ENCODE measurements at regions not wholly inside any gene's neighbourhood (a gene's known extent, or its start where the extent isn't known, plus 50 kb on each side); places are given as distances from the start of the nearest gene placed in this dataset.

- peak; percentile 31 for DNase-seq
Observed at GRCh38 chr1:199723250-199723956, 304.1 kb upstream of the NR5A2 start.

GRCh38 chr1:199724049-199724448 lies 303.5 kb upstream of the NR5A2 start:
- no peak for DNase-seq

DNA sequence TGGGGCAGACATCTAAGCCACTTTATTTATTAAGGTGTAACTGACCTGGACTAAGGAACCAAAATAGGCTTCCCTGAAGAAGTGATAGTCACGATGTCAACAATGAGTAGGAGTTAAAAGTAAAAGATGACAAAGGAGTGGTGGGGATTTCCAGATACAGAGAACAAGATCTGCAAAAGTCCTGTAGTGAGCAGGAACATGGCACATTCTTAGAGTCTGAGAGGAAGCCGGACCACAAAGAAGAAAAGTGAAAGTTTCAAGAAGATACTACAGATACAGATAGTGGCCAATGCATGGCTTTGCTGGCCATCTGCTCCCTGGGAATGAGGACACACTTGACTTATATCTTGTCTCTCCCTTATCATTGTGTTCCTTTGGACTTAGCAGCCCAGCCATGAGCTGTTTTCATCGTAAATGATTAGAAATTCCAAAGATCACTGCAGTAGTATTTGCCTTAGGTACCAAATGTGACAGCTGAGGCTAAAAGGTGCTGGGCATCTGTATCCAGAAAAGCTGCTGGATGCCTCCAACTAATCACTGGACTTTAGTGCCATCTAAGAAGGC lies 302.4 kb upstream of the NR5A2 start:
- no peak for DNase-seq

- DNase-seq = no peak
Observed at GRCh38 chr1:199727682-199728081, 299.8 kb upstream of the NR5A2 start.

GRCh38 chr1:199728345-199728744 lies 299.2 kb upstream of the NR5A2 start:
- no peak for DNase-seq

DNA sequence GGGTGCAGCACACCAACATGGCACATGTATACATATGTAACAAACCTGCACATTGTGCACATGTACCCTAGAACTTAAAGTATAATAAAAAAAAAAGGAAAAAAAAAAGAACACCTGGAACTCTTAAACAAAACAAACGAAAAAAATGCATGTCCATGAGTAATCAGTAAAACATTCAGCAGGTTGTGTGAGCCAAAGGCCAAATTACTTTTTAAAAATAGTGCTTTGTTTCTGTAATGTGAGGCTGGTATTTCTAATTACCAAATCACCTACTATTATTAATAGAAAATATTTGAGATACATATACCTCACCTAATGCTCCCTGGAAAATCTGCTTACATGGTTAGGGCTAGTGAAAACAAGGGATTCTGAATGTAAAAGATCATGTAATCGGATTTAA lies 294.4 kb upstream of the NR5A2 start:
- peak; percentile 7 for DNase-seq

- DNase-seq = no peak
Observed at GRCh38 chr1:199734186-199734585, 293.3 kb upstream of the NR5A2 start.

- DNase-seq = no peak
Observed at GRCh38 chr1:199735660-199736059, 291.9 kb upstream of the NR5A2 start.

DNA sequence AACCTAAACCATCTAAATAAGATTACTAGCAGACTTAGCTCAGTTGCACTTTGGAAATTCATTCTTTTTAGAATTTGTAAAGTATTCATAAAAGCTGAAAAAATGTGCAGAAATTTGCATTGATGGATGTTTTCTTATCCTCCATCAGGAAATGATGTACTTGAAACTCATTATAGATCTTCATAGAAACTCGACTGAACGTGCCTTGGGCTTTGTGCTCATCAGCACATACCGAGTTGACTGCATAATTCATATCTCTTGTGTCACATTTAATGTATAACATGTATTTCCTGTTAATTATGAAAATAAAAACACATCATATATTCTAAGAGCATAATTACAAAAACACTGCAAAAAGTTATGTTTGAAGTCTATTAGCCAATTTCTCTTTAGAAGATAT lies 290.9 kb upstream of the NR5A2 start:
- DNase-seq = no peak

DNA sequence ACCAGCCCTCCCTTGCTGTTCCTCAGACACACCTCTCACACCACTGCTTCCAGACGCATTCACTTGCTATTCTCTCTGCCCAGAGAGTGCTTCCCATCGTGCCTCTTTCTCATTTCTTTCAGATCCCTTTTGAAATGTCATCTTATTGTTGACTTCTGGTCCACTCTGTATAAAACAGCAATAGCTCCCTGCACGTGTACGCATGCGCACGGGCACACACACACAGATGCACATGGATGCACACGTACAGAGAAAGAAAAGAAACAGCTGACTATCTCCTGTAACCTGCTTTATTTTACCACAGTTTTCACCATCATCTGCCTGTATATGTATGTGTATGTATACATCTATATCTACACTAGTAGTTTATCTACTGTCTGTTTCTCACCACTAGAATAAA lies 285.9 kb upstream of the NR5A2 start:
- no peak for DNase-seq

DNA sequence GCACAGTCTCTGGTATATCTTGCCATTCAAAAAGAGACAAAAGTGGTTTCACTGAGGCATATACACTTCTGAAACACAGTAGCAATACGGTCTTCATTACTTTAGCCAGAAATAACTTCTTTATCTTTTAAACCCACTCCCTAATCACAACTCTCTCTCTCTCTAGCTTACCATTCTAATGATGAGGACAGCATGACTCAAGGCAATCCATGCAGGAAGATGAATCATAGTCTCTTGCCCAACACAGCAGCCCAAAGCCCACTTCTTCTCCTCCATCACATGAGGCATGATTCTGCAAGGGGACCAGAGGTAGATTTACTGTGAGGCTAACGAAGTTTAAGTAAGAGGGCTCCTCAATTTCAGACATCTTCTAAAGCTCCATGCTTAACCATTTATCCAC lies 285.0 kb upstream of the NR5A2 start:
- DNase-seq = peak; percentile 93

DNA sequence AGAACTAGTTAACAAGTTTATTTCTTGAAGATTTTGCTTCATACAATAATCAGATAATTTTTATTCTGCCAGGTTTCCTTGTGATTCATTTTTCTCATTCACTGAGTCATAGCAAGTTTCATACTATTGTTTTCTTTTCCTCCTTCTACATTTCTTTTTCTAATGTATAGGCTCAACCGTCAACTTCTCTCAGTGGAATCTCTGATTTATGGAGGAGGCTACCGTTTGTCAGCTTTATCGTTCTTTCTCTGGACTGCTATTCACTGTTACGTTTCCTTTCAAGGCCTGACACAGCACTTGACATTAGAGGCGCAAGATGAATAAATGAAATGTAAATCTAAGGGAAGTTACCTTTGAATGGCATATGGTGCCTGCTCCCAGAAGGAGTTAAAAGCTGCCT lies 284.3 kb upstream of the NR5A2 start:
- DNase-seq = peak; percentile 64

DNA sequence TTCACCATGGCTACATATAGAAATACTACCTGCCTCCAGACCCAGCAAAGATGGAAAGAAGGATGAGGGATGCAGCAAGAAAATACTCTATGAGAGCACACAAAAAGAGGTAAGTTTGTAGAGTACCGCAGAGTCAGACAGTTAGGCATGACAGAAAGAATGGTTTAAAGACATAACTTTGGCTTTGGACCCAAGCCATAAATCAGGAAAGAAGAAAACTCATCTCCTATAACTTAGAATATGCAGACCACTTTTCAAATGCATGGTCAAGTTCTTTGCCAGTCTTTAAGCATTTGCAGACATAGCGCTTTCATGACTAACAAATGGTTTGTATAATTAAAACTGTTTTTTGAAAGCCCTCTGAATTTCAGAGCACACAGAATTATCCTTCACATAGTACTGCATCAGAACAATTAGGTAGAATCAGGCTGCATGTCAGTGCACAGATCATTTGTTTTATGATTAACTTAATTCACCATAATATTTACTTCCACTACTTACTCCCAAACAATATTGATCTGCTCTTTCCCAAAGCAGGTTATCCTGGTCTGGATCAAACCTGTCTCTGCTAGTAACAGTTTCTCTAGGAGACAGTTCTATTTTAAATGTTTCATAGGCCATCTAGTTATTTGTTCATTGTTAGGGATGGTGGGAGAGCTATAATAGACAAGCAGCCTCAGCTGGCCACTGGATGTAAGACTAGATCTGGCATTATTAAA lies 280.7 kb upstream of the NR5A2 start:
- peak; percentile 27 for DNase-seq

GRCh38 chr1:199747984-199748383 lies 279.5 kb upstream of the NR5A2 start:
- no peak for DNase-seq

GRCh38 chr1:199751506-199751905 lies 276.0 kb upstream of the NR5A2 start:
- DNase-seq = no peak

- DNase-seq = no peak
Observed at GRCh38 chr1:199751962-199752687, 275.4 kb upstream of the NR5A2 start.

GRCh38 chr1:199752688-199753027 lies 274.9 kb upstream of the NR5A2 start:
- DNase-seq = no peak

DNA sequence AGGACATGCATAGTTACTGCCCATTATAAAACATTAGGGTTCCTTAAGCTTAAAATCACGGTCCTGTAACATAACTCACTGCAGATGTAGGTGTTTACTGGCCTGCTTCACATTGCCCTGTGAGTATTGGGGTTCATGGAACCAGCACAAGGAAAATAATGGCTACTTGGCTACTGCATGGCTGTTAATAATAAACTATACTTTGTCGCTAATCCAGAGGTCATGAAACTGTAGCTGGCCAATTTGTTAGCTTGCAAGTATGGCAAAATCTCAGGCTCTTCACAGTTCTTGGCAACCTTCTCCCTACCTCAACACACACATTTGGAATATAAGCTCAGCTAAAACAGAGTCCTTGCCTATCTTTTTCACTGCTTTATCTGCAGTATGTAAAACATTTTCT lies 274.0 kb upstream of the NR5A2 start:
- DNase-seq = no peak

GRCh38 chr1:199756066-199756465 lies 271.4 kb upstream of the NR5A2 start:
- DNase-seq = no peak

GRCh38 chr1:199758626-199759255 lies 268.8 kb upstream of the NR5A2 start:
- no peak for DNase-seq

GRCh38 chr1:199759268-199759730 lies 268.2 kb upstream of the NR5A2 start:
- DNase-seq = peak; percentile 69

- no peak for DNase-seq
Observed at GRCh38 chr1:199762572-199762971, 264.9 kb upstream of the NR5A2 start.

GRCh38 chr1:199766218-199766792 lies 261.2 kb upstream of the NR5A2 start:
- no peak for DNase-seq

All from fibroblast of skin of right biceps (primary cell).